H9 (cell line): ENCODE measurements at regions not wholly inside any gene's neighbourhood (a gene's known extent, or its start where the extent isn't known, plus 50 kb on each side); places are given as distances from the start of the nearest gene placed in this dataset.

ENCODE experiments used
- DNase-seq: peaks from one replicate; pipeline ENCODE4 v3.0.0-alpha.2; 2017
- H2AFZ ChIP-seq: one replicate; pipeline ENCODE4 v1.6.1; 2013; ENCODE audit warnings: mild to moderate bottlenecking, low read length, control low read depth, moderate library complexity
- H2AK5ac ChIP-seq: 2 replicates; pipeline ENCODE4 v1.6.1; 2013; ENCODE audit warnings: low read length, control low read depth, mixed read lengths; ENCODE audit not compliant: insufficient read length
- H2BK120ac ChIP-seq: one replicate; pipeline ENCODE4 v1.6.1; 2013; ENCODE audit warnings: low read depth, mild to moderate bottlenecking, low read length, control low read depth, inconsistent platforms; ENCODE audit not compliant: poor library complexity, severe bottlenecking
- H2BK12ac ChIP-seq: 2 replicates; pipeline ENCODE4 v1.6.1; 2013; ENCODE audit warnings: low read length, control low read depth, mixed read lengths, low read depth; ENCODE audit not compliant: insufficient read length
- H2BK15ac ChIP-seq: 2 replicates; pipeline ENCODE4 v1.6.1; 2013; ENCODE audit warnings: low read depth, low read length, control low read depth
- H2BK20ac ChIP-seq: one replicate; pipeline ENCODE4 v1.6.1; 2013; ENCODE audit warnings: low read depth, mild to moderate bottlenecking, low read length, control low read depth, inconsistent platforms; ENCODE audit not compliant: poor library complexity, severe bottlenecking
- H2BK5ac ChIP-seq: 2 replicates; pipeline ENCODE4 v1.6.1; 2013; ENCODE audit warnings: low read length, control low read depth, mixed read lengths; ENCODE audit not compliant: insufficient read length
- H3K14ac ChIP-seq: 2 replicates; pipeline ENCODE4 v1.6.1; 2013; ENCODE audit warnings: low read length, control low read depth; ENCODE audit not compliant: insufficient read depth
- H3K18ac ChIP-seq: 2 replicates; pipeline ENCODE4 v1.6.1; 2013; ENCODE audit warnings: low read depth, mild to moderate bottlenecking, mixed read lengths, low read length, control low read depth; ENCODE audit not compliant: insufficient read length
- H3K23ac ChIP-seq: 2 replicates; pipeline ENCODE4 v1.6.1; 2013; ENCODE audit warnings: low read length, control low read depth, mixed read lengths, low read depth; ENCODE audit not compliant: insufficient read length
- H3K23me2 ChIP-seq: 2 replicates; pipeline ENCODE4 v1.6.1; 2013; ENCODE audit warnings: low read depth, mild to moderate bottlenecking, mixed read lengths, low read length, control low read depth; ENCODE audit not compliant: insufficient read length, poor library complexity, severe bottlenecking
- H3K27ac ChIP-seq: 2 replicates; pipeline ENCODE4 v1.5.1; 2013; ENCODE audit warnings: low read length, control low read depth, mixed read lengths, low read depth; ENCODE audit not compliant: insufficient read length
- H3K27me3 ChIP-seq: 2 replicates; pipeline ENCODE4 v1.6.1; 2013; ENCODE audit warnings: low read length, control low read depth, inconsistent platforms; ENCODE audit not compliant: insufficient read depth
- H3K4ac ChIP-seq: 2 replicates; pipeline ENCODE4 v1.6.1; 2013; ENCODE audit warnings: low read depth, mild to moderate bottlenecking, control low read depth, inconsistent platforms, low read length, moderate library complexity
- H3K4me1 ChIP-seq: 2 replicates; pipeline ENCODE4 v1.6.1; 2013; ENCODE audit warnings: low read length, control low read depth, inconsistent platforms; ENCODE audit not compliant: insufficient read depth
- H3K4me2 ChIP-seq: 2 replicates; pipeline ENCODE4 v1.6.1; 2013; ENCODE audit warnings: low read length, control low read depth, mixed read lengths; ENCODE audit not compliant: insufficient read length, insufficient read depth
- H3K56ac ChIP-seq: 2 replicates; pipeline ENCODE4 v1.6.1; 2013; ENCODE audit warnings: low read depth, mild to moderate bottlenecking, mixed read lengths, low read length, control low read depth; ENCODE audit not compliant: insufficient read length
- H3K79me1 ChIP-seq: 2 replicates; pipeline ENCODE4 v1.6.1; 2013; ENCODE audit warnings: low read depth, mild to moderate bottlenecking, moderate library complexity, low read length, control low read depth, inconsistent platforms; ENCODE audit not compliant: insufficient read depth, poor library complexity, severe bottlenecking
- H3K79me2 ChIP-seq: 2 replicates; pipeline ENCODE4 v1.6.1; 2013; ENCODE audit warnings: low read length, control low read depth, inconsistent platforms; ENCODE audit not compliant: insufficient read depth
- H3K9ac ChIP-seq: 2 replicates; pipeline ENCODE4 v1.6.1; 2013; ENCODE audit warnings: low read length, control low read depth, mixed read lengths; ENCODE audit not compliant: insufficient read length; ENCODE audit errors: extremely low read depth
- H3K9me3 ChIP-seq: one replicate; pipeline ENCODE4 v1.6.1; 2013; ENCODE audit warnings: low read depth, low read length, inconsistent platforms; ENCODE audit not compliant: control insufficient read depth
- H3T11ph ChIP-seq: one replicate; pipeline ENCODE4 v1.6.1; 2013; ENCODE audit warnings: mild to moderate bottlenecking, low read length, control low read depth, inconsistent platforms
- H4K20me1 ChIP-seq: one replicate; pipeline ENCODE4 v1.6.1; 2013; ENCODE audit not compliant: control insufficient read depth, insufficient read length, insufficient read depth
- H4K5ac ChIP-seq: 2 replicates; pipeline ENCODE4 v1.6.1; 2013; ENCODE audit warnings: low read depth, mild to moderate bottlenecking, mixed read lengths, low read length, control low read depth; ENCODE audit not compliant: insufficient read length
- H4K8ac ChIP-seq: replicated peaks from 2 replicates; pipeline ENCODE4 v1.6.1; 2013; ENCODE audit warnings: low read length, control low read depth, mixed read lengths, low read depth; ENCODE audit not compliant: insufficient read length
- H4K91ac ChIP-seq: 2 replicates; pipeline ENCODE4 v1.6.1; 2013; ENCODE audit warnings: low read depth, mild to moderate bottlenecking, moderate library complexity, mixed read lengths, low read length, control low read depth; ENCODE audit not compliant: insufficient read length
- H3K27ac Mint-ChIP-seq, 3 experiments: 2 replicates in 2 of 3; 3 replicates in 1 of 3; pipeline ENCODE4 v1.8.0; 2020 to 2021; ENCODE audit warnings: mixed read lengths in 3 of 3, mild to moderate bottlenecking in 1 of 3, moderate library complexity in 1 of 3
- H3K27me3 Mint-ChIP-seq: 2 replicates; pipeline ENCODE4 v1.8.0; 2021; ENCODE audit warnings: low read depth, mild to moderate bottlenecking, moderate library complexity, mixed read lengths
- H3K36me3 Mint-ChIP-seq, 3 experiments: 2 replicates in 2 of 3; 3 replicates in 1 of 3; pipeline ENCODE4 v1.8.0; 2020 to 2021; ENCODE audit warnings: low read depth in 3 of 3, mixed read lengths in 3 of 3; ENCODE audit not compliant: insufficient read depth in 1 of 3
- H3K4me1 Mint-ChIP-seq, 2 experiments: 2 replicates each; pipeline ENCODE4 v1.8.0; 2020; ENCODE audit warnings: mixed read lengths in 2 of 2
- H3K4me3 Mint-ChIP-seq, 2 experiments: 2 replicates in 1 of 2; 3 replicates in 1 of 2; pipeline ENCODE4 v1.8.0; 2020 to 2021; ENCODE audit warnings: mild to moderate bottlenecking in 2 of 2, mixed read lengths in 2 of 2, moderate library complexity in 1 of 2
- H3K9me3 Mint-ChIP-seq, 2 experiments: 2 replicates in 1 of 2; 3 replicates in 1 of 2; pipeline ENCODE4 v1.8.0; 2020; ENCODE audit warnings: mild to moderate bottlenecking in 2 of 2, mixed read lengths in 2 of 2, moderate library complexity in 1 of 2
- WGBS: extraction: QIAGEN DNeasy Blood & Tissue Kit; methylation state at CpG from one replicate; pipeline ENCODE4 v1.1.7; 2013; ENCODE audit warnings: missing lambda C conversion rate, low lambda C conversion rate, mixed read lengths; ENCODE audit not compliant: insufficient read length; ENCODE audit errors: extremely low coverage; 5-methylcytosine and 5-hydroxymethylcytosine counted together
- TF ChIP-seq, protein P1 (sequence below): fragments of 200-600 bp; sonication (generic); conservative IDR thresholded peaks from 3 replicates; pipeline ENCODE4 v1.8.0; 2021; ENCODE audit warnings: antibody characterized with exemption, mild to moderate bottlenecking

DNA sequence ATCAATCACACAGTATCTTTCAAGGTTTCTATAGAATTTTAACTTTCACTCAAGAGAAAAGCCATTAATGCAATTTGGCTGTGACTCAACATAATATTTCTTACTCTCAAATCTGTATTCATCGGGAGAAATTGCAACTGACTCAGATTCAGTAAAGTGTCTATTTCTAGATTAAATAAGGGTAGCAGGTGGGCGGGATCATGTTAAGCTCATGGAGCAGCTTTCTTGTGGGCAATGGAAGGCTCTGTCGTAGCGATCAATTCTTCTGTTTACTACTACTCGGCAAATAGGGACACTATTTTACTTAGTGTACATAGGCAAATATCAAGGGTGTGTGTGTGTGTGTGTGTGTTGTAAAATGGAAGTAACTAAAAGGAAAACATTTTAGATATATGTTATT, 423.6 kb upstream of the NEGR1 start:
- Mint-ChIP-seq H3K9me3 (no peaks in the 10 kb centered on the region), H3K36me3 (no peaks in the 10 kb centered on the region), H3K4me1 (no peaks in the 10 kb centered on the region), H3K4me3 (no peak overlapping the region), H3K27me3 (no peaks in the 10 kb centered on the region; the same call in 1 of the 2 replicates), H3K27ac (peak overlapping the region in 1 of 3 experiments; percentile 25; a peak in 1 of 7 replicates)
- Histone ChIP-seq H3K9me3 (no peaks in the 10 kb centered on the region), H2AK5ac (no peak overlapping the region), H2BK15ac (no peak overlapping the region), H2BK20ac (no peak overlapping the region), H3K56ac (no peak overlapping the region), H3K23ac (no peak overlapping the region), H2BK120ac (no peak overlapping the region), H2BK12ac (no peak overlapping the region), H2AFZ (no peak overlapping the region), H2BK5ac (no peak overlapping the region), H3K9ac (no peak overlapping the region), H3K79me1 (no peaks in the 10 kb centered on the region), H4K8ac (no peak overlapping the region), H4K5ac (no peak overlapping the region), H3K18ac (no peak overlapping the region), H3K4ac (no peak overlapping the region), H3K4me2 (no peak overlapping the region), H4K20me1 (no peaks in the 10 kb centered on the region), H3K79me2 (no peaks in the 10 kb centered on the region), H3K4me1 (no peaks in the 10 kb centered on the region), H3T11ph (no peak overlapping the region), H3K23me2 (no peaks in the 10 kb centered on the region), H4K91ac (no peak overlapping the region), H3K27me3 (no peaks in the 10 kb centered on the region), H3K27ac (no peak overlapping the region), H3K14ac (no peak overlapping the region)
- no CpG with 5 or more reads among the region's 5 CpGs for WGBS
- no peak for DNase-seq
- TF ChIP-seq, protein P1, sequence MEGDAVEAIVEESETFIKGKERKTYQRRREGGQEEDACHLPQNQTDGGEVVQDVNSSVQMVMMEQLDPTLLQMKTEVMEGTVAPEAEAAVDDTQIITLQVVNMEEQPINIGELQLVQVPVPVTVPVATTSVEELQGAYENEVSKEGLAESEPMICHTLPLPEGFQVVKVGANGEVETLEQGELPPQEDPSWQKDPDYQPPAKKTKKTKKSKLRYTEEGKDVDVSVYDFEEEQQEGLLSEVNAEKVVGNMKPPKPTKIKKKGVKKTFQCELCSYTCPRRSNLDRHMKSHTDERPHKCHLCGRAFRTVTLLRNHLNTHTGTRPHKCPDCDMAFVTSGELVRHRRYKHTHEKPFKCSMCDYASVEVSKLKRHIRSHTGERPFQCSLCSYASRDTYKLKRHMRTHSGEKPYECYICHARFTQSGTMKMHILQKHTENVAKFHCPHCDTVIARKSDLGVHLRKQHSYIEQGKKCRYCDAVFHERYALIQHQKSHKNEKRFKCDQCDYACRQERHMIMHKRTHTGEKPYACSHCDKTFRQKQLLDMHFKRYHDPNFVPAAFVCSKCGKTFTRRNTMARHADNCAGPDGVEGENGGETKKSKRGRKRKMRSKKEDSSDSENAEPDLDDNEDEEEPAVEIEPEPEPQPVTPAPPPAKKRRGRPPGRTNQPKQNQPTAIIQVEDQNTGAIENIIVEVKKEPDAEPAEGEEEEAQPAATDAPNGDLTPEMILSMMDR: no peak
